GM18858 (cell line): ENCODE measurements at regions not wholly inside any gene's neighbourhood (a gene's known extent, or its start where the extent isn't known, plus 50 kb on each side); places are given as distances from the start of the nearest gene placed in this dataset.
"Not testable (repeated sequence)": the region's sequence is repeated elsewhere in the genome, so short reads cannot be mapped to it uniquely, and the experiment has no call there.

Source experiments
- ATAC-seq: cut with Tn5 transposase; IDR thresholded peaks from one replicate; pipeline ENCODE4 v1.9.1; 2021; ENCODE audit not compliant: unreplicated experiment

- ATAC-seq: not testable (repeated sequence)
Observed at GRCh38 chr12:9413862-9414261, 193.9 kb downstream of the KLRB1 start.

- not testable (repeated sequence) for ATAC-seq
Observed at GRCh38 chr12:9412459-9412858, 195.3 kb downstream of the KLRB1 start.

DNA sequence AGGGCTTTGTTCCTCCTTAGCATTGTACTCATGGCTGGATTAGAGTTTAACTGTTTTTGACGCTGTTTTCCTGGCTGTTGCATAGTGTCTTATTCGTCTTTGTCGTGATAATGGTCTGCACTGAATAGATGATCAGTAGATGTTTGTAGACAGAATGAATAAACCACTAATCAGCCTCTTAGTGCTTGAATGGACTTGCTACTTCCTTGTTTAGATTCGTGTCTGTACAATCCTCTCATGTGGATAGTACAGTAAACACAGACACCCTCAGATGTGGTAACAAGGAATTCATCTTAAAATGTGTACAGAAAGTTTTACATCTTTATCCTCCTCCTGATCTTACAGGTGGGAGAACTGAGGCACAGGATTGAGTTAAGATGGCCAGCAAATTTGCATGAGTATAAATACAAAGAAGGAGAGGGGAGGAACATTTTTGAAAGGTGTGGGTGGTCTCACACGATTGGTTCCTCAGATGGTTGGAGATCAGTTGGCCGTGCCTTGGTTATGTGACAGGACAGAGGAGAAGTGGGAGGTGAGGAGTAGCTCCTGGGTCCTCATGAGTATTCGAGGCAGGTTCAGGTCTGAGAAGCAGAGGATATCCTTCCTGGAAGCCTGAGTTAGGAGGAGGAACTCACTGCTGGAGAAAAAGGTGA, 196.0 kb downstream of the KLRB1 start:
- not testable (repeated sequence) for ATAC-seq

- ATAC-seq: not testable (repeated sequence)
Observed at GRCh38 chr12:9407425-9407748, 199.2 kb upstream of the PZP start.

DNA sequence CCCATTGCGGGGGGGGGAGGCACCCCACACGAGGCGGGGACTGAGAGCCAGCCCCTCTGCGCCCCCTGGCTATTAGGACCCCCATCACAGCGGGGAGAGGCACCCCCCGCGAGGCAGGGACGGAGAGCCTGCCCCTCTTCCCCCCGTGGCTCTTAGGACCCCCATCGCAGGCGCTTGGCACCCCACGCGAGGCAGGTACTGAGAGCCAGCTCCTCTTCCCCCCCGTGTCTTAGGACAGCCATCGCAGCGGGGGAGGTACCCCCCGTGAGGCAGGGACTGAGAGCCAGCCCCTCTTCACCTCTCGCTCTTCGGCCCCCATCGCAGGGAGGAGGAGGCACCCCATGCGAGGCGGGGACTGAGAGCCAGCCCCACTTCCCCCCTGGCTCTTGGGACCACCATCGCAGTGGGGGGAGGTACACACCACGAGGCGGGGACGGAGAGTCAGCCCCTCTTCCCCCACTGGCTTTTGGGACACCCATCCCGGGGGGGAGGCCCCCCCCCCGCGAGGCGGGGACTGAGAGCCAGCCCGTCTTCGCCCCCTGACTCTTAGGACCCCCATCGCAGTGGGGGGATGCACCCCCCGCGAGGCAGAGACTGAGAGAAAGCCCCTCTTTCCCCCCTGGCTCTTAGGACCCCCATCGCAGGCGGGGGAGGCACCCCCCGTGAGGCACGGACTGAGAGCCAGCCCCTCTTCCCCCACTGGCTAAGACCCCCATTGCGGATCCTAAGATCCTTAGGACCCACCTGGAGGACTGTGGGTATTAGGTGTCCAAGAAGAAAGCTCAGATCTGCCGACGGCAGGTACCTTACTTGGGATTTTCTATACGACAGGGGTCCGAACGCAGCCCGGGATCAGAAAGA, 198.6 kb upstream of the PZP start:
- no peak for ATAC-seq

- no peak for ATAC-seq
Observed at GRCh38 chr12:9405886-9406563, 197.8 kb upstream of the PZP start.

DNA sequence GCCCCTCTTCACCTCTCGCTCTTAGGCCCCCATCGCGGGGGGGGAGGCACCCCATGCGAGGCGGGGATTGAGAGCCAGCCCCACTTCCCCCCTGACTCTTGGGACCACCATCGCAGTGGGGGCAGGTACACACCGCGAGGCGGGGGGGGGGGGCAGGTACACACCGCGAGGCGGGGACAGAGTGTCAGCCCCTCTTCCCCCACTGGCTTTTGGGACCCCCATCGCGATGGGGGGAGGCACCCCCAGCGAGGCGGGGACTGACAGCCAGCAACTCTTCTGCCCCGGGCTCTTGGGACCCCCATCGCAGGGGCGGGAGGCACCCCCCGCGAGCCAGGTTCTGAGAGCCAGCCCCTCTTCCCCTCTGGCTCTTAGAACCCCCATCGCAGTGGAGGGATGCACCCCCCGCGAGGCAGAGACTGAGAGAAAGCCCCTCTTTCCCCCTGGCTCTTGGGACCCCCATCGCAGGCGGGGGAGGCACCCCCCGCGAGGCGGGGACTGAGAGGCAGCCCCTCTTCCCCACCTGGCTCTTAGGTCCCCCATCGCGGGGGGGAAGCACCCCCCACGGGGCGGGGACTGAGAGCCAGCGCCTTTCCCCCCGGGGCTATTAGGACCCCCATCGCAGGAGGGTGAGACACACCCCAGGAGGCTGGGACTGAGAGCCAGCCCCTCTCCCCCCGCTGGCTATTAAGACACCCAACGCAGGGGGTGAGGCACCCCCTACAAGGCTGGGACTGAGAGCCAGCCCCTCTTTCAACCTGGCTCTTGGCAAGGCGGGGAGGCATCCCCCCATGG, 196.5 kb upstream of the PZP start:
- no peak for ATAC-seq

- ATAC-seq: no peak
Observed at GRCh38 chr12:9404031-9404430, 195.8 kb upstream of the PZP start.

DNA sequence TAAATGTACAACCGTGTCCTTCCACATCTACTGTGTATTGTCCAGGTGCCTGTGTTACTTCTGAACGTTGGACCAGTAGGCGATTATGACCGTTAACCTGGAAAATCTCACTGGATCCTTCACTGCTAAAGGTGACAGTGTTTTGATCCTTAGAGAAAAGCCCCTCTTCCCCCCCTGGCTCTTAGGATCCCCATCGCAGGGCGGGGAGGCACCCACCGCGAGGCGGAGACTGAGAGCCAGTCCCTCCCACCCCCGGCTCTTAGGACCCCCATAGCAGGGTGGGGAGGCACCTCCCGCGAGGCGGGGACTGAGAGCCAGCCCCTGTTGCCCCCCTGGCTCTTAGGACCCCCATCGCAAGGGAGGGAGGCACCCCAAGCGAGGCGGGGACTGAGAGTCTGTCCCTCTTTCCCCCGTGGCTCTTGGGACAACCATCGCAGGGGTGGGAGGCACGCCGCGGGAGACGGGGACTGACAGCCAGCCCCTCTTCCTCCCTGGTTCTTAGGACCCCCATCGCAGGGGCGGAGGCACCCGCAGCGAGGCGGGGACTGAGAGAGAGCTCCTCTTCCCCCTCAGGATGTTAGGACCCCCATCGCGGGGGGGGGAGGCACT, 194.3 kb upstream of the PZP start:
- ATAC-seq: not testable (repeated sequence)

- ATAC-seq: not testable (repeated sequence)
Observed at GRCh38 chr12:9396367-9396766, 188.2 kb upstream of the PZP start.

DNA sequence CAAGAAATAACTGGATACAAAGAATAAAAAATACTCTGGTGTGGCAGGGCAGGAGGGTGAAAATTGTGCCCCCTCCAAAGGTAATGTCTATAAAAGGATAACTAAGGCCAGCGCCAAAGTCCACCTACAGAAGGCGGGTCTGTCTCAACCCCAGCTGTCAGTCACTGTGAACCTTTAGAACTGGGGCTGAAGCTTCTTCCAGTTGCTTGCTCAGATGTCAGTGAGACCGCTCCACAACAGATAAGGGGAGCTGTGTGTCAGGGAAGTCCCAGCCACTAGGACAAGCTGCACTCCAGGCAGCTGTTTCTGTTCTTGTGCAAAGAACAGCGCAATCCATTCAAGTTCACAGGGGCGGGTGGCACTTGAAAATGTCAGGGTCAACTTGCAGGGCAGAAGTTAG, 187.0 kb upstream of the PZP start:
- ATAC-seq: not testable (repeated sequence)

GRCh38 chr12:9392842-9393241, 184.6 kb upstream of the PZP start:
- no peak for ATAC-seq

- ATAC-seq: no peak
Observed at GRCh38 chr12:9391815-9392214, 183.6 kb upstream of the PZP start.

DNA sequence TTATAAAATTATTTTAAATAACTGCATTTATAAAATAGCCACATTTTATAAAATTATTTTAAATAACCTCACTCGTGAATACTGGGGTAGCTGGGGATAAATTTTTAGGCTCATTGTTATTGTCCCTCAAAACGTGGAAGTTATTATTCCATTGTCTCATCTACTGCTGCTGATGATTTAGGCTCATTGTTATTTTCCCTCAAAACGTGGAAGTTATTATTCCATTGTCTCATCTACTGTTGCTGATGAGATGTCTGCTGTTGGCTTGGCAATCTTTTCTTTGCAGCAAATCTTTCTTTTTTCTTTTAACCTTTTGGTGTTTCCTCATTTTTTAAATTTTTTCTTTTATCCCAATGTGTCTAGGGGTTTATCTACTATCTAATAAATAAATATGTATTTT, 182.6 kb upstream of the PZP start:
- ATAC-seq: no peak

GRCh38 chr12:9389796-9390195, 181.6 kb upstream of the PZP start:
- no peak for ATAC-seq

GRCh38 chr12:9388379-9388778, 180.2 kb upstream of the PZP start:
- no peak for ATAC-seq

DNA sequence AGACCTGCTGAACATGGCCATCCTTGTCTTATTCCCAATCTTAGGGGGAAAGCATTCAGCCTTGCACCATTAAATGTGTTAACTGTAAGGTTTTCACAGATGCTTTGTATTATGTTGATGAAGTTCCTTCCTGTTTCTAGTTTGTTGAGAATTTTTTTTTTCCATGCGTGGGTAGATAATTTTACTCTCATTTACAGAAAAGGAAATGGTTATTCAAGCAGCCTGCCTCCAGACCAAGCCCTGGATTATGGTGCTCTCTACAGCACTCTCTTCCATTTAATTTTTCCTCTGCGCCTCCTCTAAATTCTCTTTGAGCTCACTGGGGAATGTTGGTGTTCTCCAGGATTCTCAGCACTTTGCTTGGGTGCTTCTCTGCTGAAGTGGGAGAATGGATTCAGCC, 179.3 kb upstream of the PZP start:
- ATAC-seq: no peak

GRCh38 chr12:9383585-9383984, 175.4 kb upstream of the PZP start:
- no peak for ATAC-seq

DNA sequence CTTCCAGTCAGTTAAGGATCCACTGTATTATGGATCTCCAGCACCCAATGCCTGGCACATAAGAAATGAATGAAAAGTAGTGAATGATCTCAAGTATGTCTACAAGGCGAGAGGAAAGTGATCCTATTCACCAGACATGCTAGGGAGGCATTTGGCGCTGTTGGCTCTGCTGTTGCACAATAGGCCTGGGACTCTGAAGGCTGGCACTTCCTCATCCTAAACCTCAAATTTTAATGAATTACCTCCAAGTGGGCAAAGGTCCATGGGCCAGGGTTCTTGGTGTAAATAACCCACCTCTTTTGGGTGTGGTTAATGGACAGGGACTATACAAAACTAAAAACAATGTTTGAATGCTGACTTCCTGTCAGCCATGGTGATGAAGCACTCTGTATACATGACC, 173.4 kb upstream of the PZP start:
- ATAC-seq: no peak

GRCh38 chr12:9380650-9381049, 172.5 kb upstream of the PZP start:
- ATAC-seq: no peak
